CD14-positive monocyte (primary cell): ENCODE measurements at regions not wholly inside any gene's neighbourhood (a gene's known extent, or its start where the extent isn't known, plus 50 kb on each side); places are given as distances from the start of the nearest gene placed in this dataset.

Experiments used
- DNase-seq, 3 donors: peaks; one replicate each; pipeline ENCODE4 v3.0.0-alpha.2; 2011 to 2022
- H2AFZ ChIP-seq: 2 replicates; pipeline ENCODE4 v1.6.0; 2012; ENCODE audit warnings: mild to moderate bottlenecking, low read depth, low read length, inconsistent platforms; ENCODE audit not compliant: insufficient read depth, poor library complexity, severe bottlenecking
- H3K27ac ChIP-seq, 2 donors: 1 replicate in 1 of 2; 2 replicates in 1 of 2; pipeline ENCODE4 v1.5.1; 2012 to 2013; ENCODE audit warnings: low read length in 2 of 2, control low read depth in 1 of 2, inconsistent platforms in 1 of 2, low read depth in 1 of 2, mild to moderate bottlenecking in 1 of 2
- H3K27me3 ChIP-seq, 2 donors: one replicate each; pipeline versions ENCODE4 v1.6.0 to v1.6.1; 2011 to 2013; ENCODE audit warnings: low read length in 2 of 2; ENCODE audit not compliant: control insufficient read depth in 2 of 2, insufficient read depth in 2 of 2
- H3K36me3 ChIP-seq, 2 donors: replicated peaks in 1 of 2; 1 replicate in 1 of 2; 2 replicates in 1 of 2; pipeline versions ENCODE4 v1.5.1 to v1.6.1; 2012 to 2013; ENCODE audit warnings: low read length in 2 of 2, control low read depth in 1 of 2, inconsistent platforms in 1 of 2, mild to moderate bottlenecking in 1 of 2; ENCODE audit not compliant: insufficient read depth in 2 of 2, control insufficient read depth in 1 of 2
- H3K4me1 ChIP-seq, 2 donors: 1 replicate in 1 of 2; 2 replicates in 1 of 2; pipeline versions ENCODE4 v1.5.1 to v1.6.1; 2012 to 2013; ENCODE audit warnings: low read length in 2 of 2, control low read depth in 1 of 2, inconsistent platforms in 1 of 2, mild to moderate bottlenecking in 1 of 2, moderate library complexity in 1 of 2; ENCODE audit not compliant: insufficient read depth in 2 of 2, control insufficient read depth in 1 of 2
- H3K4me2 ChIP-seq: replicated peaks from 2 replicates; pipeline ENCODE3; 2012; ENCODE audit warnings: low read length, moderate library complexity, mild to moderate bottlenecking; ENCODE audit not compliant: poor library complexity, severe bottlenecking; ENCODE audit errors: extremely low read depth
- H3K4me3 ChIP-seq, 3 experiments: fragments of 200-600 bp in 1 of 3; sonication (generic) in 1 of 3; replicated peaks in 1 of 3; 1 replicate in 2 of 3; 2 replicates in 1 of 3; pipeline ENCODE4 v1.5.1; 2011 to 2013; ENCODE audit warnings: low read length in 3 of 3, mild to moderate bottlenecking in 3 of 3, control low read depth in 2 of 3, low read depth in 2 of 3, inconsistent platforms in 1 of 3, moderate library complexity in 1 of 3
- H3K79me2 ChIP-seq: 2 replicates; pipeline ENCODE4 v1.6.0; 2012; ENCODE audit warnings: mild to moderate bottlenecking, control low read depth, inconsistent platforms, low read length, moderate library complexity; ENCODE audit not compliant: insufficient read depth
- H3K9ac ChIP-seq: 2 replicates; pipeline ENCODE4 v1.6.0; 2017; ENCODE audit warnings: low read length, mild to moderate bottlenecking; ENCODE audit not compliant: insufficient read depth, poor library complexity, severe bottlenecking
- H3K9me3 ChIP-seq, 2 donors: replicated peaks in 1 of 2; 1 replicate in 1 of 2; 2 replicates in 1 of 2; pipeline versions ENCODE4 v1.5.1 to v1.6.1; 2012 to 2013; ENCODE audit warnings: low read length in 2 of 2, control low read depth in 1 of 2; ENCODE audit not compliant: control insufficient read depth in 1 of 2, insufficient read depth in 1 of 2
- H4K20me1 ChIP-seq: 2 replicates; pipeline ENCODE4 v1.6.0; 2012; ENCODE audit warnings: mild to moderate bottlenecking, low read length, control low read depth, moderate library complexity; ENCODE audit not compliant: insufficient read depth
- H3K27ac Mint-ChIP-seq, 7 donors: one replicate each; pipeline ENCODE4 v1.8.0; 2020; ENCODE audit warnings: mild to moderate bottlenecking in 7 of 7, mixed read lengths in 7 of 7, moderate library complexity in 6 of 7, inconsistent platforms in 2 of 7
- H3K27me3 Mint-ChIP-seq, 3 donors: one replicate each; pipeline ENCODE4 v1.8.0; 2021 to 2022; ENCODE audit warnings: low read depth in 3 of 3, mild to moderate bottlenecking in 3 of 3, mixed read lengths in 3 of 3, moderate library complexity in 3 of 3, inconsistent platforms in 1 of 3
- H3K36me3 Mint-ChIP-seq, 2 donors: one replicate each; pipeline ENCODE4 v1.8.0; 2020; ENCODE audit warnings: mixed read lengths in 2 of 2, inconsistent platforms in 1 of 2, mild to moderate bottlenecking in 1 of 2
- H3K4me1 Mint-ChIP-seq: one replicate; pipeline ENCODE4 v1.8.0; 2020; ENCODE audit warnings: mild to moderate bottlenecking, mixed read lengths
- H3K4me3 Mint-ChIP-seq, 2 donors: one replicate each; pipeline ENCODE4 v1.8.0; 2020; ENCODE audit warnings: mild to moderate bottlenecking in 2 of 2, mixed read lengths in 2 of 2, moderate library complexity in 1 of 2
- H3K9me3 Mint-ChIP-seq, 7 donors: one replicate each; pipeline ENCODE4 v1.8.0; 2020 to 2022; ENCODE audit warnings: mixed read lengths in 7 of 7, mild to moderate bottlenecking in 6 of 7, moderate library complexity in 6 of 7, inconsistent platforms in 2 of 7
- WGBS: methylation state at CpG from one replicate; pipeline ENCODE4 v1.1.5; 2013; ENCODE audit warnings: missing lambda C conversion rate; ENCODE audit not compliant: insufficient coverage; 5-methylcytosine and 5-hydroxymethylcytosine counted together
- intact Hi-C, 2 donors: fragments of 100-400 bp; cut with micrococcal nuclease; formaldehyde crosslinking; loops; one replicate each; pipeline versions ENCODE4 v1.15.0 to v1.15.1; 2023
- TF ChIP-seq, protein P1 (sequence below): fragments of 200-600 bp; IDR thresholded peaks from one replicate; pipeline ENCODE4 v1.8.0; 2022; ENCODE audit warnings: antibody characterized with exemption, mild to moderate bottlenecking

- H3K4me1 ChIP-seq = no peaks in the 10 kb centered on the region
- no peaks in the 10 kb centered on the region for H3K4me1 Mint-ChIP-seq
- no peaks in the 10 kb centered on the region for H3K9me3 Mint-ChIP-seq
- no peaks in the 10 kb centered on the region for H3K27me3 ChIP-seq
- H3K36me3 ChIP-seq = no peaks in the 10 kb centered on the region
- H3K36me3 Mint-ChIP-seq = no peaks in the 10 kb centered on the region
- H3K9me3 ChIP-seq = no peaks in the 10 kb centered on the region
- no peak overlapping the region for H3K4me2 ChIP-seq
- H3K27me3 Mint-ChIP-seq = peaks cover 3 to 6% (median 4%) of the 10 kb centered on the region in 3 donors
- H3K9ac ChIP-seq = no peak overlapping the region
- intact Hi-C loops = no loop called here
- TF ChIP-seq, protein P1, sequence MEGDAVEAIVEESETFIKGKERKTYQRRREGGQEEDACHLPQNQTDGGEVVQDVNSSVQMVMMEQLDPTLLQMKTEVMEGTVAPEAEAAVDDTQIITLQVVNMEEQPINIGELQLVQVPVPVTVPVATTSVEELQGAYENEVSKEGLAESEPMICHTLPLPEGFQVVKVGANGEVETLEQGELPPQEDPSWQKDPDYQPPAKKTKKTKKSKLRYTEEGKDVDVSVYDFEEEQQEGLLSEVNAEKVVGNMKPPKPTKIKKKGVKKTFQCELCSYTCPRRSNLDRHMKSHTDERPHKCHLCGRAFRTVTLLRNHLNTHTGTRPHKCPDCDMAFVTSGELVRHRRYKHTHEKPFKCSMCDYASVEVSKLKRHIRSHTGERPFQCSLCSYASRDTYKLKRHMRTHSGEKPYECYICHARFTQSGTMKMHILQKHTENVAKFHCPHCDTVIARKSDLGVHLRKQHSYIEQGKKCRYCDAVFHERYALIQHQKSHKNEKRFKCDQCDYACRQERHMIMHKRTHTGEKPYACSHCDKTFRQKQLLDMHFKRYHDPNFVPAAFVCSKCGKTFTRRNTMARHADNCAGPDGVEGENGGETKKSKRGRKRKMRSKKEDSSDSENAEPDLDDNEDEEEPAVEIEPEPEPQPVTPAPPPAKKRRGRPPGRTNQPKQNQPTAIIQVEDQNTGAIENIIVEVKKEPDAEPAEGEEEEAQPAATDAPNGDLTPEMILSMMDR = no peak
- no peaks in the 10 kb centered on the region for H3K79me2 ChIP-seq
- WGBS = 94% methylated on average over 4 of the region's 8 CpGs
- no peak overlapping the region for H3K4me3 Mint-ChIP-seq
- no peaks in the 10 kb centered on the region for H4K20me1 ChIP-seq
- no peak overlapping the region for H3K4me3 ChIP-seq
- peak overlapping the region in 1 of 7 donors; percentile 15 for H3K27ac Mint-ChIP-seq
- no peak for DNase-seq
- H2AFZ ChIP-seq = no peak overlapping the region
- no peak overlapping the region for H3K27ac ChIP-seq
These were observed 135.8 kb upstream of the UNC5B start for GRCh38 chr10:71076473-71077142.

- Histone ChIP-seq H4K20me1 (no peaks in the 10 kb centered on the region), H3K9me3 (no peaks in the 10 kb centered on the region), H3K4me2 (no peak overlapping the region), H3K27me3 (no peaks in the 10 kb centered on the region), H3K4me1 (no peaks in the 10 kb centered on the region), H3K4me3 (no peak overlapping the region), H3K36me3 (no peaks in the 10 kb centered on the region), H3K27ac (no peak overlapping the region), H3K79me2 (no peaks in the 10 kb centered on the region), H3K9ac (no peak overlapping the region), H2AFZ (no peak overlapping the region)
- TF ChIP-seq, protein P1 = no peak
- Mint-ChIP-seq H3K4me1 (no peaks in the 10 kb centered on the region), H3K4me3 (no peak overlapping the region), H3K27me3 (peaks cover 2 to 6% (median 3%) of the 10 kb centered on the region in 3 donors), H3K27ac (no peak overlapping the region), H3K36me3 (no peaks in the 10 kb centered on the region), H3K9me3 (no peaks in the 10 kb centered on the region)
- DNase-seq = no peak
- intact Hi-C loops = no loop called here
- 79% methylated on average over 7 of the region's 8 CpGs for WGBS
These were observed 135.2 kb upstream of the UNC5B start for GRCh38 chr10:71077143-71077581.
